A673 (cell line): ENCODE measurements at regions not wholly inside any gene's neighbourhood (a gene's known extent, or its start where the extent isn't known, plus 50 kb on each side); places are given as distances from the start of the nearest gene placed in this dataset.

Experiments
- BruUV-seq: library from RNA; stranded (reverse); fragments of 400-500 nt; replicated peaks from 2 replicates; lab custom pipeline; 2021; lab: Mats Ljungman, UMichigan
- CTCF ChIA-PET: fragments of 300-600 bp; sonication (Branson Sonifier 250); formaldehyde crosslinking; loops from one replicate; lab custom pipeline; 2022; ENCODE audit warnings: antibody characterized with exemption; lab: Charles Lee
- POLR2A ChIA-PET: fragments of 300-600 bp; sonication (Branson Sonifier 250); formaldehyde crosslinking; loops from one replicate; lab custom pipeline; 2022; ENCODE audit warnings: antibody characterized with exemption; ENCODE audit not compliant: low non-redundant PET; lab: Charles Lee
- DNase-seq: peaks from one replicate; pipeline ENCODE4 v3.0.0-alpha.2; 2015; ENCODE audit warnings: low spot score
- H3K27ac ChIP-seq: fragments of 200-600 bp; sonication (generic); 2 replicates; pipeline ENCODE4 v1.5.1; 2016; ENCODE audit warnings: mixed run types, low read depth, mild to moderate bottlenecking, mixed read lengths, antibody characterized with exemption, low read length; ENCODE audit not compliant: poor library complexity, severe bottlenecking
- H3K27me3 ChIP-seq: fragments of 200-600 bp; sonication (generic); replicated peaks from 2 replicates; pipeline ENCODE4 v1.6.1; 2017; ENCODE audit warnings: mixed run types, low read depth, mild to moderate bottlenecking, mixed read lengths, antibody characterized with exemption, low read length; ENCODE audit not compliant: insufficient read depth, poor library complexity
- H3K36me3 ChIP-seq: fragments of 200-600 bp; sonication (generic); 2 replicates; pipeline ENCODE4 v1.6.1; 2016; ENCODE audit warnings: mixed run types, mild to moderate bottlenecking, mixed read lengths, antibody characterized with exemption, low read length; ENCODE audit not compliant: insufficient read depth, poor library complexity, severe bottlenecking
- H3K4me1 ChIP-seq: fragments of 200-600 bp; sonication (generic); 2 replicates; pipeline ENCODE4 v1.6.1; 2017; ENCODE audit warnings: mixed run types, mild to moderate bottlenecking, mixed read lengths, antibody characterized with exemption, low read length; ENCODE audit not compliant: insufficient read depth, poor library complexity, severe bottlenecking
- H3K4me3 ChIP-seq: fragments of 200-600 bp; sonication (generic); 2 replicates; pipeline ENCODE4 v1.5.1; 2016; ENCODE audit warnings: low read depth, mixed run types, mild to moderate bottlenecking, mixed read lengths, low read length; ENCODE audit not compliant: poor library complexity, severe bottlenecking
- H3K9me3 ChIP-seq: fragments of 200-600 bp; sonication (generic); 2 replicates; pipeline ENCODE4 v1.6.1; 2016; ENCODE audit warnings: mixed run types, low read depth, mild to moderate bottlenecking, mixed read lengths, antibody characterized with exemption, low read length; ENCODE audit not compliant: poor library complexity, severe bottlenecking
- CTCF ChIP-seq: fragments of 300-800, 200-600 bp; sonication (generic); conservative IDR thresholded peaks from 2 replicates; pipeline ENCODE4 v1.5.1; 2017; ENCODE audit warnings: low read depth, mild to moderate bottlenecking, antibody characterized with exemption, low read length, moderate library complexity, mixed read lengths
- EZH2 ChIP-seq: fragments of 200-600 bp; sonication (generic); IDR thresholded peaks from 2 replicates; pipeline ENCODE4 v1.6.1; 2017; ENCODE audit warnings: borderline replicate concordance, low read depth, mild to moderate bottlenecking, mixed read lengths, antibody characterized with exemption, low read length; ENCODE audit not compliant: poor library complexity, severe bottlenecking
- intact Hi-C: fragments of 100-400 bp; cut with micrococcal nuclease; formaldehyde crosslinking; loops from one replicate; pipeline ENCODE4 v1.10.0; 2022; ENCODE audit not compliant: unreplicated experiment

GRCh38 chr9:109863961-109864360 is 84.0 kb downstream of the PALM2AKAP2 start:
- no TSS peak for BruUV-seq
- POLR2A ChIA-PET = no interaction called here

GRCh38 chr9:109865521-109865920 is 85.5 kb downstream of the PALM2AKAP2 start:
- no peak overlapping the region for H3K27ac ChIP-seq
- ChIA-PET POLR2A (no interaction called here), CTCF (no interaction called here)
- H3K9me3 ChIP-seq = no peaks in the 10 kb centered on the region
- intact Hi-C loops = no loop called here
- DNase-seq = no peak
- no TSS peak for BruUV-seq
- no peaks in the 10 kb centered on the region for H3K36me3 ChIP-seq
- H3K27me3 ChIP-seq = peaks cover 11% of the 10 kb centered on the region
- H3K4me1 ChIP-seq = no peaks in the 10 kb centered on the region
- no peak for TF ChIP-seq EZH2
- TF ChIP-seq CTCF = no peak
- no peak overlapping the region for H3K4me3 ChIP-seq

More at GRCh38 chr9:109863961-109864360, 84.0 kb downstream of the PALM2AKAP2 start:
- no peak for DNase-seq
- H3K9me3 ChIP-seq = no peaks in the 10 kb centered on the region
- H3K36me3 ChIP-seq = no peaks in the 10 kb centered on the region
- no peak for TF ChIP-seq CTCF
- TF ChIP-seq EZH2 = no peak
- H3K4me1 ChIP-seq = no peaks in the 10 kb centered on the region
- CTCF ChIA-PET = no interaction called here
- no peak overlapping the region for H3K4me3 ChIP-seq
- H3K27ac ChIP-seq = no peak overlapping the region
- intact Hi-C loops = no loop called here
- H3K27me3 ChIP-seq = peaks cover 11% of the 10 kb centered on the region

- H3K27ac ChIP-seq = no peak overlapping the region
- H3K36me3 ChIP-seq = no peaks in the 10 kb centered on the region
- intact Hi-C loops = no loop called here
- BruUV-seq = no TSS peak
- DNase-seq = no peak
- POLR2A ChIA-PET = no interaction called here
- TF ChIP-seq CTCF (no peak), EZH2 (no peak)
- CTCF ChIA-PET = no interaction called here
- H3K9me3 ChIP-seq = no peaks in the 10 kb centered on the region
- H3K4me3 ChIP-seq = no peak overlapping the region
- no peaks in the 10 kb centered on the region for H3K4me1 ChIP-seq
- peaks cover 15% of the 10 kb centered on the region for H3K27me3 ChIP-seq
Observed at GRCh38 chr9:109868207-109868606, 88.2 kb downstream of the PALM2AKAP2 start.
